WTC11 (cell line): ENCODE measurements at regions not wholly inside any gene's neighbourhood (a gene's known extent, or its start where the extent isn't known, plus 50 kb on each side); places are given as distances from the start of the nearest gene placed in this dataset.

Experiments
- ATAC-seq: fragments of 200-7000 bp; cut with Tn5 transposase; 2 replicates; pipeline ENCODE4 v1.10.0; 2021; ENCODE audit warnings: mild to moderate bottlenecking, moderate library complexity
- CTCF ChIA-PET: fragments of 300-600 bp; sonication (Branson Sonifier 250); formaldehyde crosslinking; loops from one replicate; lab custom pipeline; 2021; ENCODE audit warnings: antibody characterized with exemption; lab: Charles Lee
- POLR2A ChIA-PET: fragments of 350-600 bp; sonication (Branson Sonifier 250); formaldehyde crosslinking; loops from one replicate; lab custom pipeline; 2021; ENCODE audit warnings: antibody characterized with exemption; lab: Charles Lee
- DNase-seq: peaks from one replicate; pipeline ENCODE4 v3.0.0; 2021; ENCODE audit warnings: low spot score
- H3K27ac Mint-ChIP-seq: 2 replicates; pipeline ENCODE4 v1.8.0; 2021; ENCODE audit warnings: mixed read lengths
- H3K27me3 Mint-ChIP-seq: 2 replicates; pipeline ENCODE4 v1.8.0; 2021; ENCODE audit warnings: low read depth, mild to moderate bottlenecking, moderate library complexity, mixed read lengths
- H3K36me3 Mint-ChIP-seq: 2 replicates; pipeline ENCODE4 v1.8.0; 2021; ENCODE audit warnings: mixed read lengths
- H3K4me1 Mint-ChIP-seq: 2 replicates; pipeline ENCODE4 v1.8.0; 2022; ENCODE audit warnings: mixed read lengths
- H3K4me3 Mint-ChIP-seq: 2 replicates; pipeline ENCODE4 v1.8.0; 2021; ENCODE audit warnings: mild to moderate bottlenecking, moderate library complexity, mixed read lengths
- H3K9me3 Mint-ChIP-seq: 2 replicates; pipeline ENCODE4 v1.8.0; 2021; ENCODE audit warnings: mixed read lengths
- ARID4B ChIP-seq: sonication (generic); formaldehyde crosslinking; IDR thresholded peaks from 2 replicates; pipeline ENCODE4 v1.8.0; 2023; ENCODE audit warnings: missing genetic modification reagents, mild to moderate bottlenecking, borderline replicate concordance
- ATF2 ChIP-seq: sonication (generic); formaldehyde crosslinking; IDR thresholded peaks from 2 replicates; pipeline ENCODE4 v1.8.1; 2022; ENCODE audit warnings: low read depth, missing genetic modification reagents, borderline replicate concordance
- ATF3 ChIP-seq: sonication (generic); formaldehyde crosslinking; conservative IDR thresholded peaks from 2 replicates; pipeline ENCODE4 v1.8.1; 2022; ENCODE audit warnings: mild to moderate bottlenecking, missing genetic modification reagents
- CDX4 ChIP-seq: fragments of 250-450 bp; sonication (Bioruptor Pico); IDR thresholded peaks from 2 replicates; pipeline ENCODE4 v1.9.0; 2021; ENCODE audit warnings: moderate library complexity, mild to moderate bottlenecking, inconsistent platforms, borderline replicate concordance
- CREB1 ChIP-seq: sonication (generic); formaldehyde crosslinking; IDR thresholded peaks from 2 replicates; pipeline ENCODE4 v1.8.0; 2023; ENCODE audit warnings: mild to moderate bottlenecking, missing genetic modification reagents
- E2F4 ChIP-seq: sonication (generic); formaldehyde crosslinking; IDR thresholded peaks from 2 replicates; pipeline ENCODE4 v1.8.1; 2022; ENCODE audit warnings: low read depth, mild to moderate bottlenecking, moderate library complexity, missing genetic modification reagents, borderline replicate concordance
- FOXP4 ChIP-seq: sonication (generic); formaldehyde crosslinking; IDR thresholded peaks from 2 replicates; pipeline ENCODE4 v1.8.0; 2022; ENCODE audit warnings: mild to moderate bottlenecking, missing genetic modification reagents
- GTF2I ChIP-seq: fragments of 250-450 bp; sonication (Bioruptor Pico); conservative IDR thresholded peaks from 2 replicates; pipeline ENCODE4 v1.4.0; 2021; ENCODE audit warnings: mild to moderate bottlenecking
- HMGA2 ChIP-seq: fragments of 250-450 bp; sonication (Bioruptor Pico); IDR thresholded peaks from 2 replicates; pipeline ENCODE4 v1.4.0; 2021; ENCODE audit warnings: mild to moderate bottlenecking, moderate library complexity
- NFYB ChIP-seq: sonication (generic); formaldehyde crosslinking; conservative IDR thresholded peaks from 2 replicates; pipeline ENCODE4 v1.8.0; 2022; ENCODE audit warnings: low read depth, missing genetic modification reagents
- NR3C1 ChIP-seq: sonication (generic); formaldehyde crosslinking; conservative IDR thresholded peaks from 2 replicates; pipeline ENCODE4 v1.8.1; 2023; ENCODE audit warnings: low read depth, mild to moderate bottlenecking, missing genetic modification reagents
- SMAD3 ChIP-seq: sonication (generic); formaldehyde crosslinking; IDR thresholded peaks from 2 replicates; pipeline ENCODE4 v1.8.0; 2022; ENCODE audit warnings: missing genetic modification reagents, mild to moderate bottlenecking, borderline replicate concordance
- SP1 ChIP-seq: sonication (generic); formaldehyde crosslinking; conservative IDR thresholded peaks from 2 replicates; pipeline ENCODE4 v1.8.1; 2022; ENCODE audit warnings: missing genetic modification reagents
- ZNF219 ChIP-seq: sonication (generic); formaldehyde crosslinking; IDR thresholded peaks from 2 replicates; pipeline ENCODE4 v1.8.0; 2023; ENCODE audit warnings: missing genetic modification reagents, mild to moderate bottlenecking, borderline replicate concordance
- ZNF263 ChIP-seq: sonication (generic); formaldehyde crosslinking; IDR thresholded peaks from 2 replicates; pipeline ENCODE4 v1.8.1; 2022; ENCODE audit warnings: low read depth, mild to moderate bottlenecking, moderate library complexity, missing genetic modification reagents
- ZNF396 ChIP-seq: fragments of 250-450 bp; sonication (Bioruptor Pico); IDR thresholded peaks from 2 replicates; pipeline ENCODE4 v1.8.0; 2021; ENCODE audit warnings: mild to moderate bottlenecking, moderate library complexity, borderline replicate concordance
- ZNF425 ChIP-seq: fragments of 250-450 bp; sonication (Bioruptor Pico); conservative IDR thresholded peaks from 2 replicates; pipeline ENCODE4 v1.9.0; 2021; ENCODE audit warnings: mild to moderate bottlenecking

- ATAC-seq (no peak), DNase-seq (no peak)
- Mint-ChIP-seq H3K27ac (no peak overlapping the region), H3K4me3 (no peak overlapping the region), H3K9me3 (peaks cover 6% of the 10 kb centered on the region), H3K4me1 (peaks cover 3% of the 10 kb centered on the region; the same call in 1 of the 2 replicates), H3K27me3 (no peaks in the 10 kb centered on the region), H3K36me3 (no peaks in the 10 kb centered on the region)
- no peak for TF ChIP-seq E2F4 (CRISPR knock-in tag)
- no peak for TF ChIP-seq GTF2I (CRISPR knock-in tag)
- TF ChIP-seq ZNF219 (CRISPR knock-in tag) = no peak
- no peak for TF ChIP-seq ZNF396 (CRISPR knock-in tag)
- TF ChIP-seq ATF2 (CRISPR knock-in tag) = no peak
- TF ChIP-seq ZNF263 (CRISPR knock-in tag) = no peak
- TF ChIP-seq ATF3 (CRISPR knock-in tag) = no peak
- no peak for TF ChIP-seq SP1 (CRISPR knock-in tag)
- no peak for TF ChIP-seq NR3C1 (CRISPR knock-in tag)
- TF ChIP-seq NFYB (CRISPR knock-in tag) = no peak
- TF ChIP-seq ARID4B (CRISPR knock-in tag) = no peak
- no peak for TF ChIP-seq CREB1 (CRISPR knock-in tag)
- TF ChIP-seq CDX4 = no peak
- no peak for TF ChIP-seq HMGA2 (CRISPR knock-in tag)
- TF ChIP-seq ZNF425 (CRISPR knock-in tag) = no peak
- no peak for TF ChIP-seq FOXP4 (CRISPR knock-in tag)
- TF ChIP-seq SMAD3 = no peak
- CTCF ChIA-PET = no interaction called here
- POLR2A ChIA-PET = no interaction called here
Measured at GRCh38 chr13:82566864-82567263, 1315.4 kb downstream of the SLITRK1 start.
